GM19395 (cell line): ENCODE measurements at regions not wholly inside any gene's neighbourhood (a gene's known extent, or its start where the extent isn't known, plus 50 kb on each side); places are given as distances from the start of the nearest gene placed in this dataset.
A peak's percentile ranks its signal among the peaks of the same experiment; 100 is the strongest.

Experiments
- ATAC-seq: cut with Tn5 transposase; IDR thresholded peaks from one replicate; pipeline ENCODE4 v1.9.1; 2021; ENCODE audit warnings: mild to moderate bottlenecking, moderate library complexity; ENCODE audit not compliant: unreplicated experiment

GRCh38 chr4:53920883-53921282, 143.5 kb downstream of the CHIC2 start:
- ATAC-seq: no peak

- no peak for ATAC-seq
These were observed 144.3 kb downstream of the CHIC2 start for GRCh38 chr4:53920116-53920515.

- no peak for ATAC-seq
These were observed 144.9 kb downstream of the CHIC2 start for GRCh38 chr4:53919535-53919934.

- no peak for ATAC-seq
These were observed 146.7 kb downstream of the CHIC2 start for GRCh38 chr4:53917729-53918128.

- ATAC-seq: no peak
These were observed 147.9 kb downstream of the CHIC2 start for GRCh38 chr4:53916431-53916889.

GRCh38 chr4:53914313-53915016, 149.9 kb downstream of the CHIC2 start:
- ATAC-seq: no peak

GRCh38 chr4:53913771-53914170, 150.6 kb downstream of the CHIC2 start:
- no peak for ATAC-seq

GRCh38 chr4:53912766-53913497, 151.5 kb downstream of the CHIC2 start:
- ATAC-seq: no peak

GRCh38 chr4:53908661-53909078, 155.7 kb downstream of the CHIC2 start:
- ATAC-seq: no peak

- ATAC-seq: no peak
These were observed 156.6 kb downstream of the CHIC2 start for GRCh38 chr4:53907772-53908171.

- no peak for ATAC-seq
These were observed 157.7 kb downstream of the CHIC2 start for GRCh38 chr4:53906606-53907190.

GRCh38 chr4:53905941-53906377, 158.4 kb downstream of the CHIC2 start:
- peak; percentile 71 for ATAC-seq

- no peak for ATAC-seq
These were observed 159.0 kb downstream of the CHIC2 start for GRCh38 chr4:53905276-53905940.

GRCh38 chr4:53902786-53903185, 161.6 kb downstream of the CHIC2 start:
- ATAC-seq: no peak

GRCh38 chr4:53900271-53900649, 164.1 kb downstream of the CHIC2 start:
- ATAC-seq: no peak

GRCh38 chr4:53899586-53900270, 164.7 kb downstream of the CHIC2 start:
- ATAC-seq: no peak

- ATAC-seq: no peak
These were observed 169.3 kb downstream of the CHIC2 start for GRCh38 chr4:53895137-53895536.

- ATAC-seq: no peak
These were observed 173.9 kb downstream of the CHIC2 start for GRCh38 chr4:53890461-53890860.

- no peak for ATAC-seq
These were observed 174.9 kb downstream of the CHIC2 start for GRCh38 chr4:53889326-53890055.

- no peak for ATAC-seq
These were observed 178.3 kb downstream of the CHIC2 start for GRCh38 chr4:53886090-53886489.
